Neural cell (in vitro differentiated cells): ENCODE measurements at regions not wholly inside any gene's neighbourhood (a gene's known extent, or its start where the extent isn't known, plus 50 kb on each side); places are given as distances from the start of the nearest gene placed in this dataset.

Experiments
- H2AFZ ChIP-seq: fragments of 200-600, 300-800 bp; sonication (generic), shearing (Covaris generic); 2 replicates; pipeline ENCODE4 v1.6.0; 2014; ENCODE audit warnings: low read depth, mild to moderate bottlenecking, antibody characterized with exemption, low read length, moderate library complexity
- H3F3A ChIP-seq: fragments of 200-600 bp; shearing (Covaris generic); 2 replicates; pipeline ENCODE4 v1.6.1; 2016; ENCODE audit warnings: mild to moderate bottlenecking, moderate library complexity, mixed read lengths, antibody characterized with exemption, low read length; ENCODE audit not compliant: insufficient read depth, poor library complexity, severe bottlenecking
- H3K27ac ChIP-seq: fragments of 200-600, 300-800 bp; sonication (generic), shearing (Covaris generic); 2 replicates; pipeline ENCODE4 v1.5.1; 2014; ENCODE audit warnings: mild to moderate bottlenecking, low read length, moderate library complexity
- H3K27me3 ChIP-seq: fragments of 300-800, 200-600 bp; sonication (generic), shearing (Covaris generic); 2 replicates; pipeline ENCODE4 v1.6.0; 2014; ENCODE audit warnings: mild to moderate bottlenecking, low read depth, low read length, moderate library complexity; ENCODE audit not compliant: insufficient read depth
- H3K36me3 ChIP-seq: fragments of 300-800, 200-600 bp; sonication (generic), shearing (Covaris generic); 2 replicates; pipeline ENCODE4 v1.5.1; 2014; ENCODE audit warnings: mild to moderate bottlenecking, antibody characterized with exemption, low read length, moderate library complexity; ENCODE audit not compliant: insufficient read depth
- H3K4me2 ChIP-seq: fragments of 300-800, 200-600 bp; sonication (generic), shearing (Covaris generic); 2 replicates; pipeline ENCODE4 v1.6.0; 2014; ENCODE audit warnings: mild to moderate bottlenecking, low read length
- H3K4me3 ChIP-seq: fragments of 300-800, 200-600 bp; sonication (generic), shearing (Covaris generic); 2 replicates; pipeline ENCODE4 v1.5.1; 2014; ENCODE audit warnings: mild to moderate bottlenecking, low read length, moderate library complexity
- H3K79me2 ChIP-seq: fragments of 200-600 bp; shearing (Covaris generic); replicated peaks from 2 replicates; pipeline ENCODE4 v1.6.0; 2014; ENCODE audit warnings: mild to moderate bottlenecking, low read length, moderate library complexity; ENCODE audit not compliant: insufficient read depth
- H3K9ac ChIP-seq: fragments of 300-800, 200-600 bp; sonication (generic), shearing (Covaris generic); 2 replicates; pipeline ENCODE4 v1.6.1; 2016; ENCODE audit warnings: mild to moderate bottlenecking, low read length, mixed read lengths
- H3K9me2 ChIP-seq: fragments of 200-600 bp; shearing (Covaris generic); 2 replicates; pipeline ENCODE4 v1.6.1; 2016; ENCODE audit warnings: mild to moderate bottlenecking, low read length, mixed read lengths; ENCODE audit not compliant: insufficient read depth
- H3K9me3 ChIP-seq: fragments of 200-600, 300-800 bp; sonication (generic), shearing (Covaris generic); 2 replicates; pipeline ENCODE4 v1.6.1; 2016; ENCODE audit warnings: mild to moderate bottlenecking, mixed run types, low read length, moderate library complexity, mixed read lengths
- H4K20me1 ChIP-seq: fragments of 200-600 bp; shearing (Covaris generic); 2 replicates; pipeline ENCODE4 v1.6.1; 2016; ENCODE audit warnings: mild to moderate bottlenecking, mixed run types; ENCODE audit not compliant: insufficient read depth
- EP300 ChIP-seq: fragments of 450-650 bp; conservative IDR thresholded peaks from 2 replicates; pipeline ENCODE4 v1.6.1; 2014; ENCODE audit warnings: antibody characterized with exemption, mild to moderate bottlenecking, moderate library complexity; ENCODE audit not compliant: poor library complexity, severe bottlenecking
- EZH2 ChIP-seq: fragments of 200-600, 300-800 bp; shearing (Covaris generic), sonication (generic); IDR thresholded peaks from 2 replicates; pipeline ENCODE4 v1.6.1; 2014; ENCODE audit warnings: antibody characterized with exemption, low read length, borderline replicate concordance, mild to moderate bottlenecking; ENCODE audit not compliant: insufficient read depth, poor library complexity, severe bottlenecking
- MXI1 ChIP-seq: fragments of 450-650 bp; conservative IDR thresholded peaks from 2 replicates; pipeline ENCODE4 v1.6.1; 2014; ENCODE audit warnings: antibody characterized with exemption, mild to moderate bottlenecking; ENCODE audit not compliant: poor library complexity, severe bottlenecking
- POLR2AphosphoS5 ChIP-seq: IDR thresholded peaks from 2 replicates; pipeline ENCODE4 v1.6.1; 2012
- RAD21 ChIP-seq: fragments of 450-650 bp; conservative IDR thresholded peaks from 2 replicates; pipeline ENCODE4 v1.6.1; 2014; ENCODE audit warnings: antibody characterized with exemption, mild to moderate bottlenecking, moderate library complexity
- REST ChIP-seq: IDR thresholded peaks from 2 replicates; pipeline ENCODE4 v1.6.1; 2012; ENCODE audit warnings: borderline replicate concordance
- SMC3 ChIP-seq: fragments of 450-650 bp; conservative IDR thresholded peaks from 2 replicates; pipeline ENCODE4 v1.6.1; 2014; ENCODE audit warnings: antibody characterized with exemption, mild to moderate bottlenecking, moderate library complexity; ENCODE audit not compliant: poor library complexity
- TAF1 ChIP-seq: IDR thresholded peaks from 2 replicates; pipeline ENCODE4 v1.6.1; 2012; ENCODE audit warnings: low read depth
- TF ChIP-seq, protein P1 (sequence below): fragments of 450-650 bp; IDR thresholded peaks from 2 replicates; pipeline ENCODE4 v1.5.1; 2014; ENCODE audit warnings: antibody characterized with exemption, mild to moderate bottlenecking, moderate library complexity; ENCODE audit not compliant: poor library complexity, severe bottlenecking

DNA sequence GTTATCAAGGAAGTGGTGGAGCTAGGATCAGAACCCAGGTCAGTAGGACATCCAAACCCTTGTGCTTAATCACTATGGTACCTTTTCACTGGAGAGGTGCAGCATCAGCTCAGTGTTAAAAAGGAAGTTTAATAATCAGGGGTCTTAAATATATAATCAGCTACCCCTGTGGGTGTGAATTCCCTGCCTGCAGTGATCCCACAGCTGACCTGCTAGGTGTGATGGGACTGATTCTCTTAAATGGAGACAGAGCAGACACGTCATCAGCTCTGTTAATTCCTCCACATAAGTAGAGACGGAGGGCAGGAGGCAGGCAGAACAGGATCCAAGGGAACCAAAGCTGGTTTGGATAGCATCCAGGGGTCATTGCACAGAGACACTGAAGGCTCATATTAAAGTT is 154.1 kb upstream of the CRBN start:
- Histone ChIP-seq H3F3A (no peaks in the 10 kb centered on the region), H2AFZ (no peak overlapping the region), H3K36me3 (no peaks in the 10 kb centered on the region), H3K4me2 (no peak overlapping the region), H3K9ac (no peak overlapping the region), H4K20me1 (no peaks in the 10 kb centered on the region), H3K9me3 (no peaks in the 10 kb centered on the region), H3K4me3 (no peak overlapping the region), H3K79me2 (no peaks in the 10 kb centered on the region), H3K27me3 (no peaks in the 10 kb centered on the region), H3K9me2 (no peaks in the 10 kb centered on the region), H3K27ac (no peak overlapping the region)
- TF ChIP-seq TAF1 (no peak), EP300 (no peak), SMC3 (no peak), RAD21 (no peak), POLR2AphosphoS5 (no peak)

- Histone ChIP-seq H3K4me2 (no peak overlapping the region), H3K9me2 (no peaks in the 10 kb centered on the region), H3K9ac (no peak overlapping the region), H3K27ac (no peak overlapping the region), H3F3A (no peaks in the 10 kb centered on the region), H3K4me3 (no peak overlapping the region), H3K27me3 (no peaks in the 10 kb centered on the region), H4K20me1 (no peaks in the 10 kb centered on the region), H3K79me2 (no peaks in the 10 kb centered on the region), H3K36me3 (no peaks in the 10 kb centered on the region), H2AFZ (no peak overlapping the region), H3K9me3 (no peaks in the 10 kb centered on the region)
- TF ChIP-seq SMC3 (no peak), RAD21 (no peak), EZH2 (no peak), EP300 (no peak)
- TF ChIP-seq, protein P1, sequence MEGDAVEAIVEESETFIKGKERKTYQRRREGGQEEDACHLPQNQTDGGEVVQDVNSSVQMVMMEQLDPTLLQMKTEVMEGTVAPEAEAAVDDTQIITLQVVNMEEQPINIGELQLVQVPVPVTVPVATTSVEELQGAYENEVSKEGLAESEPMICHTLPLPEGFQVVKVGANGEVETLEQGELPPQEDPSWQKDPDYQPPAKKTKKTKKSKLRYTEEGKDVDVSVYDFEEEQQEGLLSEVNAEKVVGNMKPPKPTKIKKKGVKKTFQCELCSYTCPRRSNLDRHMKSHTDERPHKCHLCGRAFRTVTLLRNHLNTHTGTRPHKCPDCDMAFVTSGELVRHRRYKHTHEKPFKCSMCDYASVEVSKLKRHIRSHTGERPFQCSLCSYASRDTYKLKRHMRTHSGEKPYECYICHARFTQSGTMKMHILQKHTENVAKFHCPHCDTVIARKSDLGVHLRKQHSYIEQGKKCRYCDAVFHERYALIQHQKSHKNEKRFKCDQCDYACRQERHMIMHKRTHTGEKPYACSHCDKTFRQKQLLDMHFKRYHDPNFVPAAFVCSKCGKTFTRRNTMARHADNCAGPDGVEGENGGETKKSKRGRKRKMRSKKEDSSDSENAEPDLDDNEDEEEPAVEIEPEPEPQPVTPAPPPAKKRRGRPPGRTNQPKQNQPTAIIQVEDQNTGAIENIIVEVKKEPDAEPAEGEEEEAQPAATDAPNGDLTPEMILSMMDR, result no peak
These were observed 137.0 kb upstream of the CRBN start for GRCh38 chr3:3316521-3316920.

DNA sequence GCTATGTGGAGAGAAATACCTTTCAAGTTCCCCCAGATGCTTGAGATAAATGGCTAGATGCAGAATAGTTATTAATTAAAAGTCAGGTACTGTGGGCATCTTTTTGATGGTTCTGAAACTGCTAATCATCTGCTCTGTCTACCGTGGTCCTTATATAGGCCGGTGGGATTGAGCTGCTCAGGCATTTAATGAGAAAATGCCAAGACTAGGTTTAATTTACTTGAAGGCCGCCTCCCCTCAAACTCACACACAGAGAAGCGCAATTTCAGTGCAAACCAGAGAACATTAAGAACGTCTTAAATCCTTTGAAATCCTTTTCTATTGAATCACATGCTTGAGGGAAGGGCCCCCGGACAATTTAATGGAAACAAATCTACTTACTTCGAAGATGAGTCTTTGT is 136.4 kb upstream of the CRBN start:
- Histone ChIP-seq H3K27me3 (no peaks in the 10 kb centered on the region), H3K9ac (no peak overlapping the region), H3K79me2 (no peaks in the 10 kb centered on the region), H2AFZ (no peak overlapping the region), H3K27ac (no peak overlapping the region), H3K4me2 (no peak overlapping the region), H3K9me3 (no peaks in the 10 kb centered on the region), H4K20me1 (no peaks in the 10 kb centered on the region), H3K4me3 (no peak overlapping the region), H3F3A (no peaks in the 10 kb centered on the region), H3K36me3 (no peaks in the 10 kb centered on the region), H3K9me2 (no peaks in the 10 kb centered on the region)
- TF ChIP-seq POLR2AphosphoS5, result no peak
- TF ChIP-seq SMC3, result no peak
- TF ChIP-seq REST, result no peak
- no peak for TF ChIP-seq TAF1
- no peak for TF ChIP-seq EP300
- TF ChIP-seq, protein P1, result no peak
- no peak for TF ChIP-seq EZH2
- no peak for TF ChIP-seq RAD21
- TF ChIP-seq MXI1, result no peak
